GM12878 (cell line): ENCODE measurements at regions not wholly inside any gene's neighbourhood (a gene's known extent, or its start where the extent isn't known, plus 50 kb on each side); places are given as distances from the start of the nearest gene placed in this dataset.

Source experiments
- CREM ChIP-seq: IDR thresholded peaks from 2 replicates; pipeline ENCODE4 v1.6.1; 2014; ENCODE audit warnings: antibody characterized with exemption, low read depth
- EGR1 ChIP-seq, 2 experiments: IDR thresholded peaks; 1 replicate in 1 of 2; 2 replicates in 1 of 2; pipeline ENCODE4 v1.6.1; 2011 to 2012; ENCODE audit warnings: low read depth in 2 of 2, low read length in 2 of 2, borderline replicate concordance in 1 of 2, mild to moderate bottlenecking in 1 of 2, moderate library complexity in 1 of 2
- EP300 ChIP-seq, 2 experiments: fragments of 150-350 bp in 1 of 2; IDR thresholded peaks; 2 replicates each; pipeline ENCODE4 v1.6.1; 2011 to 2012; ENCODE audit warnings: low read depth in 2 of 2, low read length in 2 of 2, borderline replicate concordance in 1 of 2, improper control_type of control experiment in 1 of 2, inconsistent platforms in 1 of 2; ENCODE audit not compliant: control insufficient read depth in 1 of 2
- FOS ChIP-seq: IDR thresholded peaks from 3 replicates; pipeline ENCODE4 v1.6.1; 2011; ENCODE audit warnings: borderline replicate concordance; ENCODE audit not compliant: insufficient read length; ENCODE audit errors: extremely low read depth
- KDM1A ChIP-seq: fragments of 200-600 bp; sonication (generic); IDR thresholded peaks from 2 replicates; pipeline ENCODE4 v1.6.1; 2016; ENCODE audit warnings: borderline replicate concordance
- POLR2A ChIP-seq: IDR thresholded peaks from 2 replicates; pipeline ENCODE4 v1.6.1; 2011; ENCODE audit warnings: low read depth, mild to moderate bottlenecking, low read length
- SP1 ChIP-seq: IDR thresholded peaks from one replicate; pipeline ENCODE4 v1.6.1; 2011; ENCODE audit warnings: low read depth, low read length
- ZNF207 ChIP-seq: fragments of 450-650 bp; IDR thresholded peaks from 2 replicates; pipeline ENCODE4 v1.6.1; 2014; ENCODE audit warnings: antibody characterized with exemption, mild to moderate bottlenecking, borderline replicate concordance
- TF ChIP-seq, protein P1 (sequence below): fragments of 450-650 bp; IDR thresholded peaks from 2 replicates; pipeline ENCODE4 v1.6.1; 2017; ENCODE audit warnings: antibody characterized with exemption, mild to moderate bottlenecking, moderate library complexity
- TF ChIP-seq, protein P2 (sequence below), 3 experiments: IDR thresholded peaks in 2 of 3; conservative IDR thresholded peaks in 1 of 3; 2 replicates each; pipeline ENCODE4 v1.5.1; 2011; ENCODE audit warnings: low read depth in 3 of 3, low read length in 3 of 3, mild to moderate bottlenecking in 3 of 3, control low read depth in 2 of 3, moderate library complexity in 2 of 3, inconsistent platforms in 1 of 3, mixed read lengths in 1 of 3; ENCODE audit not compliant: control insufficient read depth in 2 of 3, insufficient read depth in 1 of 3; ENCODE audit errors: extremely low read depth in 1 of 3
- TF ChIP-seq, protein P3 (sequence below): IDR thresholded peaks from 2 replicates; pipeline ENCODE4 v1.6.1; 2011; ENCODE audit warnings: low read depth, low read length, improper control_type of control experiment, borderline replicate concordance
- TF ChIP-seq, protein P4 (sequence below): fragments of 450-650 bp; IDR thresholded peaks from 2 replicates; pipeline ENCODE4 v1.6.1; 2017; ENCODE audit warnings: mild to moderate bottlenecking, moderate library complexity

DNA sequence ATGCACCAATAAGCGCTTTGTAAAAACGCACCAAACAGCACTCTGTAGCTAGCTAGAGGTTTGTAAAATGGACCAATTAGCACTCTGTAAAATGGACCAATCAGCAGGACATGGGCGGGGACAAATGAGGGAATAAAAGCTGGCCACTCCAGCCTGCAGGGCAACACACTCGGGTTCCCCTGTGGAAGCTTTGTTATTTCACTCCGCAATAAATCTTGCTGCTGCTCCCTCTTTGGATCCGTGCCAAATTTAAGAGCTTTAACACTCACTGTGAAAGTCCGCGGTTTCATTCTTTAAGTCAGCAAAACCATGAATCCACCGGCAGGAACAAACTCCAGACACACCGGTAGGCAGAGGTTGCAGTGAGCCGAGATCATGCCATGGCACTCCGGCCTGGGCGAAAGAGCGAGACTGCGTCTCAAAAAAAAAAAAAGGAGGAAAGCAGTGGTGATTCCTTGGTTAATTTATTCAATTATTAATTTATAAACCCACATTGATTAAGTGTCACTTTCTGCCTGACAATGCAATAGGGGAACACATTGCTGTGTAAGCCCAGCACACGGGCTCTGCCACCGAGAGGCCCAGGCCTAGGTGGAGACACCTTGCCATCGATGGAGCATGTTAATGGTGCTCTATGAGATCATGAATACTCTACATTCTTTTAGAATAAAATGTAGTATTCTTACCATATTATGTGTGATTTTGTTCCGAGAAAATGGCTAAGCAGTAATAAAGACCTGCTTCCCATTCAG is 687.6 kb upstream of the HS6ST1 start:
- no peak for TF ChIP-seq EGR1 (IDR thresholded peaks at IDR 0.05; ENCODE audit: borderline replicate concordance in 1 of 2, low read depth in 2 of 2, low read length in 2 of 2)
- TF ChIP-seq, protein P1, sequence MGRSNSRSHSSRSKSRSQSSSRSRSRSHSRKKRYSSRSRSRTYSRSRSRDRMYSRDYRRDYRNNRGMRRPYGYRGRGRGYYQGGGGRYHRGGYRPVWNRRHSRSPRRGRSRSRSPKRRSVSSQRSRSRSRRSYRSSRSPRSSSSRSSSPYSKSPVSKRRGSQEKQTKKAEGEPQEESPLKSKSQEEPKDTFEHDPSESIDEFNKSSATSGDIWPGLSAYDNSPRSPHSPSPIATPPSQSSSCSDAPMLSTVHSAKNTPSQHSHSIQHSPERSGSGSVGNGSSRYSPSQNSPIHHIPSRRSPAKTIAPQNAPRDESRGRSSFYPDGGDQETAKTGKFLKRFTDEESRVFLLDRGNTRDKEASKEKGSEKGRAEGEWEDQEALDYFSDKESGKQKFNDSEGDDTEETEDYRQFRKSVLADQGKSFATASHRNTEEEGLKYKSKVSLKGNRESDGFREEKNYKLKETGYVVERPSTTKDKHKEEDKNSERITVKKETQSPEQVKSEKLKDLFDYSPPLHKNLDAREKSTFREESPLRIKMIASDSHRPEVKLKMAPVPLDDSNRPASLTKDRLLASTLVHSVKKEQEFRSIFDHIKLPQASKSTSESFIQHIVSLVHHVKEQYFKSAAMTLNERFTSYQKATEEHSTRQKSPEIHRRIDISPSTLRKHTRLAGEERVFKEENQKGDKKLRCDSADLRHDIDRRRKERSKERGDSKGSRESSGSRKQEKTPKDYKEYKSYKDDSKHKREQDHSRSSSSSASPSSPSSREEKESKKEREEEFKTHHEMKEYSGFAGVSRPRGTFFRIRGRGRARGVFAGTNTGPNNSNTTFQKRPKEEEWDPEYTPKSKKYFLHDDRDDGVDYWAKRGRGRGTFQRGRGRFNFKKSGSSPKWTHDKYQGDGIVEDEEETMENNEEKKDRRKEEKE, result no peak
- TF ChIP-seq, protein P2, sequence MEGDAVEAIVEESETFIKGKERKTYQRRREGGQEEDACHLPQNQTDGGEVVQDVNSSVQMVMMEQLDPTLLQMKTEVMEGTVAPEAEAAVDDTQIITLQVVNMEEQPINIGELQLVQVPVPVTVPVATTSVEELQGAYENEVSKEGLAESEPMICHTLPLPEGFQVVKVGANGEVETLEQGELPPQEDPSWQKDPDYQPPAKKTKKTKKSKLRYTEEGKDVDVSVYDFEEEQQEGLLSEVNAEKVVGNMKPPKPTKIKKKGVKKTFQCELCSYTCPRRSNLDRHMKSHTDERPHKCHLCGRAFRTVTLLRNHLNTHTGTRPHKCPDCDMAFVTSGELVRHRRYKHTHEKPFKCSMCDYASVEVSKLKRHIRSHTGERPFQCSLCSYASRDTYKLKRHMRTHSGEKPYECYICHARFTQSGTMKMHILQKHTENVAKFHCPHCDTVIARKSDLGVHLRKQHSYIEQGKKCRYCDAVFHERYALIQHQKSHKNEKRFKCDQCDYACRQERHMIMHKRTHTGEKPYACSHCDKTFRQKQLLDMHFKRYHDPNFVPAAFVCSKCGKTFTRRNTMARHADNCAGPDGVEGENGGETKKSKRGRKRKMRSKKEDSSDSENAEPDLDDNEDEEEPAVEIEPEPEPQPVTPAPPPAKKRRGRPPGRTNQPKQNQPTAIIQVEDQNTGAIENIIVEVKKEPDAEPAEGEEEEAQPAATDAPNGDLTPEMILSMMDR (IDR thresholded peaks at IDR 0.05 in 2 of 3, conservative IDR thresholded peaks at IDR 0.05 in 1 of 3; ENCODE audit: control insufficient read depth in 2 of 3, extremely low read depth in 1 of 3, insufficient read depth in 1 of 3, low read depth in 3 of 3, low read length in 3 of 3), result no peak
- TF ChIP-seq, protein P3, sequence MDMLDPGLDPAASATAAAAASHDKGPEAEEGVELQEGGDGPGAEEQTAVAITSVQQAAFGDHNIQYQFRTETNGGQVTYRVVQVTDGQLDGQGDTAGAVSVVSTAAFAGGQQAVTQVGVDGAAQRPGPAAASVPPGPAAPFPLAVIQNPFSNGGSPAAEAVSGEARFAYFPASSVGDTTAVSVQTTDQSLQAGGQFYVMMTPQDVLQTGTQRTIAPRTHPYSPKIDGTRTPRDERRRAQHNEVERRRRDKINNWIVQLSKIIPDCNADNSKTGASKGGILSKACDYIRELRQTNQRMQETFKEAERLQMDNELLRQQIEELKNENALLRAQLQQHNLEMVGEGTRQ, result no peak
- TF ChIP-seq POLR2A, result no peak
- no peak for TF ChIP-seq KDM1A
- TF ChIP-seq ZNF207, result no peak
- TF ChIP-seq SP1, result no peak
- TF ChIP-seq FOS, result no peak
- TF ChIP-seq EP300 (IDR thresholded peaks at IDR 0.05; ENCODE audit: borderline replicate concordance in 1 of 2, control insufficient read depth in 1 of 2, low read depth in 2 of 2, low read length in 2 of 2), result no peak
- no peak for TF ChIP-seq CREM
- TF ChIP-seq, protein P4, sequence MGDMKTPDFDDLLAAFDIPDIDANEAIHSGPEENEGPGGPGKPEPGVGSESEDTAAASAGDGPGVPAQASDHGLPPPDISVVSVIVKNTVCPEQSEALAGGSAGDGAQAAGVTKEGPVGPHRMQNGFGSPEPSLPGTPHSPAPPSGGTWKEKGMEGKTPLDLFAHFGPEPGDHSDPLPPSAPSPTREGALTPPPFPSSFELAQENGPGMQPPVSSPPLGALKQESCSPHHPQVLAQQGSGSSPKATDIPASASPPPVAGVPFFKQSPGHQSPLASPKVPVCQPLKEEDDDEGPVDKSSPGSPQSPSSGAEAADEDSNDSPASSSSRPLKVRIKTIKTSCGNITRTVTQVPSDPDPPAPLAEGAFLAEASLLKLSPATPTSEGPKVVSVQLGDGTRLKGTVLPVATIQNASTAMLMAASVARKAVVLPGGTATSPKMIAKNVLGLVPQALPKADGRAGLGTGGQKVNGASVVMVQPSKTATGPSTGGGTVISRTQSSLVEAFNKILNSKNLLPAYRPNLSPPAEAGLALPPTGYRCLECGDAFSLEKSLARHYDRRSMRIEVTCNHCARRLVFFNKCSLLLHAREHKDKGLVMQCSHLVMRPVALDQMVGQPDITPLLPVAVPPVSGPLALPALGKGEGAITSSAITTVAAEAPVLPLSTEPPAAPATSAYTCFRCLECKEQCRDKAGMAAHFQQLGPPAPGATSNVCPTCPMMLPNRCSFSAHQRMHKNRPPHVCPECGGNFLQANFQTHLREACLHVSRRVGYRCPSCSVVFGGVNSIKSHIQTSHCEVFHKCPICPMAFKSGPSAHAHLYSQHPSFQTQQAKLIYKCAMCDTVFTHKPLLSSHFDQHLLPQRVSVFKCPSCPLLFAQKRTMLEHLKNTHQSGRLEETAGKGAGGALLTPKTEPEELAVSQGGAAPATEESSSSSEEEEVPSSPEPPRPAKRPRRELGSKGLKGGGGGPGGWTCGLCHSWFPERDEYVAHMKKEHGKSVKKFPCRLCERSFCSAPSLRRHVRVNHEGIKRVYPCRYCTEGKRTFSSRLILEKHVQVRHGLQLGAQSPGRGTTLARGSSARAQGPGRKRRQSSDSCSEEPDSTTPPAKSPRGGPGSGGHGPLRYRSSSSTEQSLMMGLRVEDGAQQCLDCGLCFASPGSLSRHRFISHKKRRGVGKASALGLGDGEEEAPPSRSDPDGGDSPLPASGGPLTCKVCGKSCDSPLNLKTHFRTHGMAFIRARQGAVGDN, result no peak
